ENCODE measurements at regions not wholly inside any gene's neighbourhood (a gene's known extent, or its start where the extent isn't known, plus 50 kb on each side); places are given as distances from the start of the nearest gene placed in this dataset.
"Not testable (repeated sequence)": the region's sequence is repeated elsewhere in the genome, so short reads cannot be mapped to it uniquely, and the experiment has no call there.

DNA sequence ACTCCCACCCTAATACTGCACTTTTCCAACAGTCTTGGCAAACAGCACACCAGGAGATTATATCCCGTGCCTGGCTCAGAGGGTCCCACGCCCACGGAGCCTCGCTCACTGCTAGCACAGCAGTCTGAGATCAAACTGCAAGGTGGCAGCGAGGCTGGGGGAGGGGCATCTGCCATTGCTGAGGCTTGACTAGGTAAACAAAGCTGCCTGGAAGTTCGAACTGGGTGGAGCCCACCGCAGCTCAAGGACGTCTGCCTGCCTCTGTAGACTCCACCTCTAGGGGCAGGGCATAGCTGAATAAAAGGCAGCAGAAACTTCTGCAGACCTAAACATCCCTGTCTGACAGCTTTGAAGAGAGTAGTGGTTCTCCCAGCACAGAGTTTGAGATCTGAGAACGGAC, 401.9 kb upstream of the SLC30A5 start:
- H2AFZ ChIP-seq (ENCODE audit: low read depth, low read length, poor library complexity, severe bottlenecking); H4K20me1 ChIP-seq (ENCODE audit: insufficient read depth); H3K9me2 ChIP-seq (ENCODE audit: insufficient read depth); H3K36me3 ChIP-seq (ENCODE audit: control insufficient read depth in 1 of 2, insufficient read depth in 2 of 2, low read length in 2 of 2); H3K9me3 ChIP-seq (ENCODE audit: control insufficient read depth in 1 of 2, insufficient read depth in 1 of 2, low read depth in 1 of 2, low read length in 2 of 2); H3K9ac ChIP-seq (ENCODE audit: low read length); BruUV-seq (replicated peaks); H3K4me2 ChIP-seq (ENCODE audit: low read length); intact Hi-C loops (cut with micrococcal nuclease); RAD21 ChIA-PET (ENCODE audit: low non-redundant PET in 1 of 2, low total read pairs in 2 of 2, uncharacterized antibody in 2 of 2, unreplicated experiment in 2 of 2); H3K4me3 ChIP-seq (replicated peaks in 1 of 2; ENCODE audit: low read depth in 1 of 2, low read length in 2 of 2); H3K27ac ChIP-seq (ENCODE audit: low read depth, low read length); H3K79me2 ChIP-seq (ENCODE audit: insufficient read depth, low read length); DNase-seq (ENCODE audit: low read depth, low spot score); ATAC-seq; POLR2A ChIA-PET; H3K27me3 ChIP-seq (ENCODE audit: insufficient read depth, low read length); H3K4me1 ChIP-seq (ENCODE audit: control insufficient read depth in 1 of 2, insufficient read depth in 2 of 2, low read length in 2 of 2); CTCF ChIA-PET: not testable (repeated sequence)

DNA sequence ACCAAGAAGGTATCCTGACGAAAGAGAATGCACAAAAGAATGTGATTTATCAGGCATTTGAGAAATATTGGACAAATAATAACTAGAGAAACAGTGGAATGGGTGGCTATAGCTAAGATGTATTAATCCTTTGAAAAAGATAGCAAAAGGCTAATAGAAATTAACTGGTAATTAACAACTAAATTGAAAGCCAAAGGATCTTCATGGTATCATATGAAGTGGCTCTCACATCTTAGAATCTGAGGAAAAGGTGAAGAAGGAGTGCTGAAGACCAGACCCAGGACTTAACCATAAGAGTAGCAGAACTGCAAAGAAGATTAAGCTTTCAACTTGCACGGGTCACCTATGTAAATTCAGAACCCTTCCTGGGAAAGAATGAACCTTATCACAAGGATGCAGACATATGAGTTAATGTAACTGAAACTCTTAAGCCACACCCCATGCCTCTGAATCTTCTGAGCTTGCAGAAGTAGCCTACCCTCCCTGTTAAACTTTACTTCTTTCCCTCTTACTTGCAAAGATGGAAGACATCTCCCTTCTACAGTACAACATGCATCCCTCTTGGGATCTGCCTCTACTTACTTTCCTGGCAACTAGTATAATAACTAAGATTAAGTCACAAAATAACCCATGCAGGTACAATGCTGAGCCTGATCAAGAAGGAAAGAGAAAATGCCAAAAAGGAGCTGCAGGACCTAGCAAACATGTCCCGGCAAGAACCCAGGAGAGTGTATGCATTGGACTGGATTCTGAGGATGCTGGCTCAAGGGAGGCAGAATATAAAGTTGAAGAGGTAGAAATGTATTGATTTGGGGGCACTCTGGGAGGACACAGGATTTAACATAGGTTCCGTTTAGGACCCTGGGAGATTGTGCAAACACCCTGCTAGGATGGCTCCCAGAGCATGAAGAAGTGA, 395.5 kb upstream of the SLC30A5 start:
- no TSS peak for BruUV-seq (replicated peaks)
- no peaks in the 10 kb centered on the region for H3K27me3 ChIP-seq (ENCODE audit: insufficient read depth, low read length)
- H3K9me3 ChIP-seq (ENCODE audit: control insufficient read depth in 1 of 2, insufficient read depth in 1 of 2, low read depth in 1 of 2, low read length in 2 of 2): no peaks in the 10 kb centered on the region
- POLR2A ChIA-PET: no interaction called here
- no peak overlapping the region for H3K4me2 ChIP-seq (ENCODE audit: low read length)
- no peak overlapping the region for H3K27ac ChIP-seq (ENCODE audit: low read depth, low read length)
- intact Hi-C loops (cut with micrococcal nuclease): no loop called here
- CTCF ChIA-PET: no interaction called here
- no peaks in the 10 kb centered on the region for H3K9me2 ChIP-seq (ENCODE audit: insufficient read depth)
- no peaks in the 10 kb centered on the region for H3K79me2 ChIP-seq (ENCODE audit: insufficient read depth, low read length)
- H2AFZ ChIP-seq (ENCODE audit: low read depth, low read length, poor library complexity, severe bottlenecking): no peak overlapping the region
- H3K4me1 ChIP-seq (ENCODE audit: control insufficient read depth in 1 of 2, insufficient read depth in 2 of 2, low read length in 2 of 2): no peaks in the 10 kb centered on the region
- H4K20me1 ChIP-seq (ENCODE audit: insufficient read depth): no peaks in the 10 kb centered on the region
- TF ChIP-seq RAD21 (IDR thresholded peaks at IDR 0.05; ENCODE audit: low read depth): no peak
- TF ChIP-seq CEBPB (IDR thresholded peaks at IDR 0.05; ENCODE audit: low read depth): no peak
- TF ChIP-seq JUND (IDR thresholded peaks at IDR 0.05): no peak
- no peak for TF ChIP-seq FOSL1 (IDR thresholded peaks at IDR 0.05; ENCODE audit: low read depth)
- TF ChIP-seq, protein P1, sequence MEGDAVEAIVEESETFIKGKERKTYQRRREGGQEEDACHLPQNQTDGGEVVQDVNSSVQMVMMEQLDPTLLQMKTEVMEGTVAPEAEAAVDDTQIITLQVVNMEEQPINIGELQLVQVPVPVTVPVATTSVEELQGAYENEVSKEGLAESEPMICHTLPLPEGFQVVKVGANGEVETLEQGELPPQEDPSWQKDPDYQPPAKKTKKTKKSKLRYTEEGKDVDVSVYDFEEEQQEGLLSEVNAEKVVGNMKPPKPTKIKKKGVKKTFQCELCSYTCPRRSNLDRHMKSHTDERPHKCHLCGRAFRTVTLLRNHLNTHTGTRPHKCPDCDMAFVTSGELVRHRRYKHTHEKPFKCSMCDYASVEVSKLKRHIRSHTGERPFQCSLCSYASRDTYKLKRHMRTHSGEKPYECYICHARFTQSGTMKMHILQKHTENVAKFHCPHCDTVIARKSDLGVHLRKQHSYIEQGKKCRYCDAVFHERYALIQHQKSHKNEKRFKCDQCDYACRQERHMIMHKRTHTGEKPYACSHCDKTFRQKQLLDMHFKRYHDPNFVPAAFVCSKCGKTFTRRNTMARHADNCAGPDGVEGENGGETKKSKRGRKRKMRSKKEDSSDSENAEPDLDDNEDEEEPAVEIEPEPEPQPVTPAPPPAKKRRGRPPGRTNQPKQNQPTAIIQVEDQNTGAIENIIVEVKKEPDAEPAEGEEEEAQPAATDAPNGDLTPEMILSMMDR (IDR thresholded peaks at IDR 0.05 in 2 of 3, conservative IDR thresholded peaks at IDR 0.05 in 1 of 3; ENCODE audit: borderline replicate concordance in 1 of 3, insufficient read depth in 1 of 3, low read depth in 2 of 3, low read length in 2 of 3): no peak
- TF ChIP-seq SRF (IDR thresholded peaks at IDR 0.05; ENCODE audit: low read depth): no peak
- no peak for TF ChIP-seq POLR2A (IDR thresholded peaks at IDR 0.05; ENCODE audit: borderline replicate concordance, extremely low read depth, insufficient read depth, insufficient read length)
- H3K36me3 ChIP-seq (ENCODE audit: control insufficient read depth in 1 of 2, insufficient read depth in 2 of 2, low read length in 2 of 2): no peaks in the 10 kb centered on the region
- H3K9ac ChIP-seq (ENCODE audit: low read length): no peak overlapping the region
- no peak for DNase-seq (ENCODE audit: low read depth, low spot score)
- RAD21 ChIA-PET (ENCODE audit: low non-redundant PET in 1 of 2, low total read pairs in 2 of 2, uncharacterized antibody in 2 of 2, unreplicated experiment in 2 of 2): no interaction called here
- H3K4me3 ChIP-seq (replicated peaks in 1 of 2; ENCODE audit: low read depth in 1 of 2, low read length in 2 of 2): no peak overlapping the region
- no peak for ATAC-seq

Measured in HCT116 (cell line).